KMS-11 (cell line): ENCODE measurements at regions not wholly inside any gene's neighbourhood (a gene's known extent, or its start where the extent isn't known, plus 50 kb on each side); places are given as distances from the start of the nearest gene placed in this dataset.

Experiments used
- H2AFZ ChIP-seq: fragments of 200-600 bp; sonication (generic); 2 replicates; pipeline ENCODE4 v1.6.1; 2016; ENCODE audit warnings: antibody characterized with exemption, mixed run types, low read depth
- H3K27ac ChIP-seq: fragments of 200-600 bp; sonication (generic); 2 replicates; pipeline ENCODE4 v1.6.1; 2016; ENCODE audit warnings: mild to moderate bottlenecking, mixed run types
- H3K27me3 ChIP-seq: fragments of 200-600 bp; sonication (generic); 2 replicates; pipeline ENCODE4 v1.6.1; 2017; ENCODE audit warnings: mild to moderate bottlenecking, low read depth, mixed run types, moderate library complexity; ENCODE audit not compliant: insufficient read depth
- H3K36me3 ChIP-seq: fragments of 200-600 bp; sonication (generic); 2 replicates; pipeline ENCODE4 v1.6.1; 2017; ENCODE audit warnings: mild to moderate bottlenecking, mixed run types; ENCODE audit not compliant: insufficient read depth
- H3K4me1 ChIP-seq: fragments of 200-600 bp; sonication (generic); 2 replicates; pipeline ENCODE4 v1.6.1; 2016; ENCODE audit warnings: mild to moderate bottlenecking, low read depth, mixed run types; ENCODE audit not compliant: poor library complexity, severe bottlenecking
- H3K4me2 ChIP-seq: fragments of 200-600 bp; sonication (generic); 2 replicates; pipeline ENCODE4 v1.7.0; 2016; ENCODE audit warnings: mild to moderate bottlenecking, mixed run types
- H3K4me3 ChIP-seq: fragments of 200-600 bp; sonication (generic); IDR thresholded peaks from 2 replicates; pipeline ENCODE4 v1.6.1; 2017; ENCODE audit warnings: low read depth, low read length, mixed read lengths; ENCODE audit not compliant: insufficient read depth
- H3K79me2 ChIP-seq: fragments of 200-600 bp; sonication (generic); 2 replicates; pipeline ENCODE4 v1.6.1; 2016; ENCODE audit warnings: low read depth, mixed run types; ENCODE audit not compliant: insufficient read depth
- H3K9ac ChIP-seq: fragments of 200-600 bp; sonication (generic); 2 replicates; pipeline ENCODE4 v1.6.1; 2016; ENCODE audit warnings: mild to moderate bottlenecking, mixed run types
- H4K20me1 ChIP-seq: fragments of 200-600 bp; sonication (generic); 2 replicates; pipeline ENCODE4 v1.6.1; 2016; ENCODE audit warnings: mild to moderate bottlenecking, mixed run types; ENCODE audit not compliant: insufficient read depth
- CTCF ChIP-seq: fragments of 200-600 bp; sonication (generic); conservative IDR thresholded peaks from 2 replicates; pipeline ENCODE4 v1.6.1; 2017; ENCODE audit warnings: low read depth, mild to moderate bottlenecking, antibody characterized with exemption, low read length, moderate library complexity, mixed read lengths

GRCh38 chr5:157986431-157986990 lies 127.6 kb upstream of the CLINT1 start:
- H4K20me1 ChIP-seq, result no peaks in the 10 kb centered on the region
- no peaks in the 10 kb centered on the region for H3K36me3 ChIP-seq
- H3K27me3 ChIP-seq, result no peaks in the 10 kb centered on the region
- no peak for TF ChIP-seq CTCF
- H2AFZ ChIP-seq, result no peak overlapping the region
- H3K27ac ChIP-seq, result no peak overlapping the region
- no peaks in the 10 kb centered on the region for H3K79me2 ChIP-seq
- H3K4me2 ChIP-seq, result no peak overlapping the region
- H3K9ac ChIP-seq, result no peak overlapping the region
- no peaks in the 10 kb centered on the region for H3K4me1 ChIP-seq
- no peak overlapping the region for H3K4me3 ChIP-seq

GRCh38 chr5:157984611-157985010 lies 125.7 kb upstream of the CLINT1 start:
- H3K36me3 ChIP-seq, result no peaks in the 10 kb centered on the region
- H3K27ac ChIP-seq, result no peak overlapping the region
- no peak overlapping the region for H2AFZ ChIP-seq
- no peaks in the 10 kb centered on the region for H3K4me1 ChIP-seq
- H3K27me3 ChIP-seq, result no peaks in the 10 kb centered on the region
- TF ChIP-seq CTCF, result no peak
- H3K4me2 ChIP-seq, result no peak overlapping the region
- H3K4me3 ChIP-seq, result no peak overlapping the region
- H3K9ac ChIP-seq, result no peak overlapping the region
- no peaks in the 10 kb centered on the region for H3K79me2 ChIP-seq
- no peaks in the 10 kb centered on the region for H4K20me1 ChIP-seq

GRCh38 chr5:157983906-157984551 lies 125.1 kb upstream of the CLINT1 start:
- no peaks in the 10 kb centered on the region for H3K27me3 ChIP-seq
- H3K27ac ChIP-seq, result no peak overlapping the region

GRCh38 chr5:157978061-157978460 lies 119.1 kb upstream of the CLINT1 start:
- no peak for TF ChIP-seq CTCF
- H3K27ac ChIP-seq, result no peak overlapping the region
- no peak overlapping the region for H3K9ac ChIP-seq
- H3K36me3 ChIP-seq, result no peaks in the 10 kb centered on the region
- no peaks in the 10 kb centered on the region for H3K79me2 ChIP-seq
- no peak overlapping the region for H2AFZ ChIP-seq
- H3K4me1 ChIP-seq, result no peaks in the 10 kb centered on the region
- no peaks in the 10 kb centered on the region for H4K20me1 ChIP-seq
- no peaks in the 10 kb centered on the region for H3K27me3 ChIP-seq
- H3K4me3 ChIP-seq, result no peak overlapping the region
- H3K4me2 ChIP-seq, result no peak overlapping the region

More at GRCh38 chr5:157983906-157984551, 125.1 kb upstream of the CLINT1 start:
- no peaks in the 10 kb centered on the region for H4K20me1 ChIP-seq
- no peak overlapping the region for H3K4me3 ChIP-seq
- H3K4me1 ChIP-seq, result no peaks in the 10 kb centered on the region
- no peak for TF ChIP-seq CTCF
- no peak overlapping the region for H3K4me2 ChIP-seq
- H2AFZ ChIP-seq, result no peak overlapping the region
- no peaks in the 10 kb centered on the region for H3K36me3 ChIP-seq
- H3K9ac ChIP-seq, result no peak overlapping the region
- H3K79me2 ChIP-seq, result no peaks in the 10 kb centered on the region
